Adrenal gland (tissue), 9 donors: ENCODE measurements at regions not wholly inside any gene's neighbourhood (a gene's known extent, or its start where the extent isn't known, plus 50 kb on each side); places are given as distances from the start of the nearest gene placed in this dataset.

Experiments used
- DNase-seq, 7 donors: peaks; one replicate each; pipeline ENCODE4 v3.0.0-alpha.2; 2019 to 2020
- H3K27ac ChIP-seq, 5 donors: fragments of 200-600 bp; sonication (generic) in 4 of 5; 1 replicate in 3 of 5; 2 replicates in 2 of 5; pipeline versions ENCODE4 v1.5.1 to v1.8.0; 2016 to 2020; ENCODE audit warnings: mild to moderate bottlenecking in 1 of 5
- H3K27me3 ChIP-seq: fragments of 200-600 bp; 2 replicates; pipeline ENCODE4 v1.8.0; 2021
- H3K36me3 ChIP-seq, 2 donors: fragments of 200-600 bp; replicated peaks in 1 of 2; 1 replicate in 1 of 2; 2 replicates in 1 of 2; pipeline versions ENCODE4 v1.5.1 to v1.8.0; 2018 to 2022
- H3K4me1 ChIP-seq, 2 donors: fragments of 200-600 bp; replicated peaks in 1 of 2; 1 replicate in 1 of 2; 2 replicates in 1 of 2; pipeline versions ENCODE4 v1.5.1 to v1.8.0; 2018 to 2021
- H3K4me3 ChIP-seq, 4 donors: fragments of 200-600 bp; sonication (generic) in 3 of 4; one replicate each; pipeline ENCODE4 v1.5.1; 2016 to 2018
- H3K9me3 ChIP-seq, 3 donors: fragments of 200-600 bp; sonication (generic) in 1 of 3; replicated peaks in 1 of 3; 1 replicate in 2 of 3; 2 replicates in 1 of 3; pipeline versions ENCODE4 v1.5.1 to v1.8.0; 2016 to 2021
- POLR2A ChIP-seq, 2 donors: fragments of 450-650 bp; IDR thresholded peaks; one replicate each; pipeline ENCODE4 v1.6.1; 2017; ENCODE audit warnings: antibody characterized with exemption in 2 of 2, mild to moderate bottlenecking in 2 of 2, moderate library complexity in 1 of 2
- WGBS, 4 donors: extraction: QIAGEN DNeasy Blood & Tissue Kit in 2 of 4; methylation state at CpG; one replicate each; pipeline versions ENCODE4 v1.1.5 to v1.1.7; 2013 to 2017; 5-methylcytosine and 5-hydroxymethylcytosine counted together
- intact Hi-C, 2 donors: fragments of 100-400 bp; cut with DNase I; formaldehyde crosslinking; loops; one replicate each; pipeline versions ENCODE4 v1.14.1 to v1.15.0; 2022 to 2023
- TF ChIP-seq, protein P1 (sequence below), 6 experiments: fragments of 450-650 bp in 4 of 6; fragments of 200-600 bp in 2 of 6; sonication (generic) in 1 of 6; IDR thresholded peaks; 1 replicate in 5 of 6; 2 replicates in 1 of 6; pipeline versions ENCODE4 v1.5.1 to v1.8.0; 2016 to 2021; ENCODE audit warnings: antibody characterized with exemption in 6 of 6, mild to moderate bottlenecking in 2 of 6, moderate library complexity in 1 of 6
- donor health status: healthy with polysubstance abuse.
- donor health status: Bipolar disorder and iron deficiency.
- donor health status: DM: yes; HTN: yes; CAD: no.
- donor health status: DM: no; HTN: no; CAD: no.
- donor health status: DM: no; HTN: no; CAD: no.

DNA sequence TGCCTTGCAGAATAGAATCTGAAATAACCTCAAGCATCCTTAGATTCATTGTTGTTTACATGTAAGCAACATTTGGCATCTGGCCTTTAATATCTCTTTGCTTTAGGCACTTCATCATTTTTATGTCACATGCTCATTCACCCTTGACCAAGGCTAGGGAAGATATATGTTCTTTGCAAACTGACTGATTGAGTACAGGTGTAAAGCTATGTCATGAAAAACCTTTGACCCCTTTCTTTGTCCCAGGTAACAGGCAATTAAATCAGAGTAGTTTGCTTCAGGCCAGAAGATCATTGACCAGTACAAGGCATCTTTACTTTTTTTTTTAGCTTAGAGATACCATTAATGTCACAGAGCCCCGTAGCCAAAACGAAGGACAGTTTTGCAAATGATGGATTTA is 520.6 kb downstream of the STK39 start:
- no peak overlapping the region for H3K4me3 ChIP-seq
- 83 to 88% (median 87%) methylated on average over 2 of the region's 2 CpGs for WGBS, 4 donors

DNA sequence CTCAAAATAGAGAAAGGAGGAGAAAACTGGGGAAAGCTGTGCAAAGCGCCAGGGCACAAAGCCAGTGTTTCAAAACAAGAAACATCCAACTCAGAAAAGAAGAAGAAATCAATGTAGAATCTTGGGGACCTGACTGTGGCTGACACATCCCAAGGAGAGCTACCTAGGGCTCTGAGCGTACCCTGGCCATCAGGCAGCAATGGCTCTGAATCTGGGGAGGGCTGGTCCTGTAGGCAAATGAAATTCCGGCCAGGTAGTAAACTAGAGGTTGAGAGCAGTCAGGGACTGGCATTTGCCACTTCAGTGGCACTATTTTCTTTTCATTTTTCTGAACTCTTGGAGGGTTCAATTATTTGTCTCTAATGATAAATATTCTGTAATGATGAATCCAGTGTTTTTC is 525.8 kb downstream of the STK39 start:
- Histone ChIP-seq H3K9me3 (no peaks in the 10 kb centered on the region), H3K27me3 (no peaks in the 10 kb centered on the region), H3K27ac (no peak overlapping the region), H3K4me1 (no peaks in the 10 kb centered on the region), H3K36me3 (no peaks in the 10 kb centered on the region), H3K4me3 (no peak overlapping the region)
- WGBS, 4 donors = 76 to 95% (median 83%) methylated on average over 3 of the region's 3 CpGs
- intact Hi-C loops = no loop called here
- no peak for DNase-seq
- TF ChIP-seq, protein P1, sequence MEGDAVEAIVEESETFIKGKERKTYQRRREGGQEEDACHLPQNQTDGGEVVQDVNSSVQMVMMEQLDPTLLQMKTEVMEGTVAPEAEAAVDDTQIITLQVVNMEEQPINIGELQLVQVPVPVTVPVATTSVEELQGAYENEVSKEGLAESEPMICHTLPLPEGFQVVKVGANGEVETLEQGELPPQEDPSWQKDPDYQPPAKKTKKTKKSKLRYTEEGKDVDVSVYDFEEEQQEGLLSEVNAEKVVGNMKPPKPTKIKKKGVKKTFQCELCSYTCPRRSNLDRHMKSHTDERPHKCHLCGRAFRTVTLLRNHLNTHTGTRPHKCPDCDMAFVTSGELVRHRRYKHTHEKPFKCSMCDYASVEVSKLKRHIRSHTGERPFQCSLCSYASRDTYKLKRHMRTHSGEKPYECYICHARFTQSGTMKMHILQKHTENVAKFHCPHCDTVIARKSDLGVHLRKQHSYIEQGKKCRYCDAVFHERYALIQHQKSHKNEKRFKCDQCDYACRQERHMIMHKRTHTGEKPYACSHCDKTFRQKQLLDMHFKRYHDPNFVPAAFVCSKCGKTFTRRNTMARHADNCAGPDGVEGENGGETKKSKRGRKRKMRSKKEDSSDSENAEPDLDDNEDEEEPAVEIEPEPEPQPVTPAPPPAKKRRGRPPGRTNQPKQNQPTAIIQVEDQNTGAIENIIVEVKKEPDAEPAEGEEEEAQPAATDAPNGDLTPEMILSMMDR (IDR thresholded peaks at IDR 0.05) = no peak
- TF ChIP-seq POLR2A (IDR thresholded peaks at IDR 0.05) = no peak

More for the DNA sequence above, 520.6 kb downstream of the STK39 start:
- Histone ChIP-seq H3K36me3 (no peaks in the 10 kb centered on the region), H3K27ac (no peak overlapping the region), H3K4me1 (no peaks in the 10 kb centered on the region), H3K9me3 (no peaks in the 10 kb centered on the region), H3K27me3 (no peaks in the 10 kb centered on the region)
- intact Hi-C loops = no loop called here
- TF ChIP-seq, protein P1 (IDR thresholded peaks at IDR 0.05) = no peak
- no peak for TF ChIP-seq POLR2A (IDR thresholded peaks at IDR 0.05)
- DNase-seq = no peak

DNA sequence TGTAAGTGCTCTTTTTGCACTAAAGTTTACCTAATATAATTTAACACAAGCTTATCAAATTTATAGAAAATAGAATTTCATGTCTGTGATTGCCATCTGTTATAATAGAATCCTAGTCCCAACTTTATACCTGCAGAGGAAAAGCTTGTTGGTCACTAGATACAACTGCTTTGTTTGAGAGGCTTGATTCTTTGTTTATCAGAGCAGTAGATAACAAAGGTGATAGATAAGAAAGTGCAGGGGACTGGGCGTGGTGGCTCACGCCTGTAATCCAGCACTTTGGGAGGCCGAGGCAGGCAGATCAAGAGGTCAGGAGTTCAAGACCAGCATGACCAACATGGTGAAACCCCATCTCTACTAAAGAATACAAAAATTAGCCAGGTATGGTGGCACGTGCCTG is 528.0 kb downstream of the STK39 start:
- no peak overlapping the region for H3K27ac ChIP-seq
- DNase-seq = no peak
- no peaks in the 10 kb centered on the region for H3K36me3 ChIP-seq
- intact Hi-C loops = no loop called here
- no peaks in the 10 kb centered on the region for H3K9me3 ChIP-seq
- WGBS, 4 donors = 69 to 86% (median 81%) methylated on average over 4 of the region's 4 CpGs
- H3K4me1 ChIP-seq = no peaks in the 10 kb centered on the region
- no peak overlapping the region for H3K4me3 ChIP-seq
- no peaks in the 10 kb centered on the region for H3K27me3 ChIP-seq
- TF ChIP-seq POLR2A (IDR thresholded peaks at IDR 0.05) = no peak
- TF ChIP-seq, protein P1 (IDR thresholded peaks at IDR 0.05) = no peak

DNA sequence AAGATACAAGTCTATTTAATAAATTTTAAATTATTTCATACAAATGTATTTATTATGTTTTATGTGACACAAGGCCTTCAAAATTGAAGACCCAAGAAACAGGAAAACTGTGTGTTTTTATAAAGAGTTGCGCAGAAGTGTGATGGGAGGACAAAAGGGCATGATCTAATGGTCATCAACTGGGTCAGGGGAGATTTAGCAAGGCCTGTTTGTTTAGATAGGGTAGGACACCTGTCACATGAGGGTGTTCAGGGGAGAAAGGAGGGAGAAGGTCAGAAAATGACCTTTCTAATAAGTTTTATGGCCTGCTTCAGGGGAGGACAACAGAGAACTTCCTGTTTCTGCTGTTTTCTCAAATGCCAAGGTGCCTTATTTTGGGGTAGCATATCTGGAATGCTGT is 528.8 kb downstream of the STK39 start:
- Histone ChIP-seq H3K4me3 (no peak overlapping the region), H3K9me3 (no peaks in the 10 kb centered on the region), H3K27ac (no peak overlapping the region), H3K4me1 (no peaks in the 10 kb centered on the region), H3K27me3 (no peaks in the 10 kb centered on the region), H3K36me3 (no peaks in the 10 kb centered on the region)
- no peak for DNase-seq
- 93 to 98% (median 97%) methylated on average over 1 of the region's 1 CpG for WGBS, 4 donors
- no peak for TF ChIP-seq POLR2A (IDR thresholded peaks at IDR 0.05)
- TF ChIP-seq, protein P1 (IDR thresholded peaks at IDR 0.05) = no peak
- intact Hi-C loops = no loop called here
